IPS-18c (cell line): ENCODE measurements at regions not wholly inside any gene's neighbourhood (a gene's known extent, or its start where the extent isn't known, plus 50 kb on each side); places are given as distances from the start of the nearest gene placed in this dataset.
"Not testable (repeated sequence)": the region's sequence is repeated elsewhere in the genome, so short reads cannot be mapped to it uniquely, and the experiment has no call there.

Experiments used
- H3K4me3 ChIP-seq: 2 replicates; pipeline ENCODE4 v1.7.0; 2013; ENCODE audit warnings: low read depth, mild to moderate bottlenecking, low read length, moderate library complexity; ENCODE audit not compliant: insufficient read depth
- H3K9me3 ChIP-seq: one replicate; pipeline ENCODE4 v1.6.1; 2013; ENCODE audit warnings: mild to moderate bottlenecking, low read length, moderate library complexity; ENCODE audit not compliant: control insufficient read depth, insufficient read depth

GRCh38 chr2:144796936-144797335 is 277.0 kb upstream of the ZEB2 start:
- H3K9me3 ChIP-seq = no peaks in the 10 kb centered on the region

DNA sequence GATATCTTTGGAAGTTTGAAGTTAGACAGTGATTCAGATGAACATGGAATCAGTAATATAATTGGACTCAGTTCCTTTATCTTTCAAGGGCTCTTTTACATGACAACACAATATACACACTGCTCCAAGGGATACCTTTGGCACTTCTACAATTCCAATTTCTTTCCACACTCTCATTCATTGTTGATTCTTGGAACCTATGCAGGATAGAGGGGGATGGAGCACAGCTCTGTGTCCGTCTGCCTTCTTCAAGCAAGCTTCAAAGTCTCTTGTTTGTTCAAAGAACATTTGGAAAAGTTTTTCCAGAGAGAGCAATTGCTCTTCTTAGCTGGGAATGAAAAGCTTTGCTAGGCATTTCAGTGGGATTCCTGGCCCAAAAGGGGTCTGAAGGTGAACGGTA is 276.2 kb upstream of the ZEB2 start:
- Histone ChIP-seq H3K4me3 (no peak overlapping the region), H3K9me3 (no peaks in the 10 kb centered on the region)

More at GRCh38 chr2:144796936-144797335, 277.0 kb upstream of the ZEB2 start:
- H3K4me3 ChIP-seq = no peak overlapping the region

DNA sequence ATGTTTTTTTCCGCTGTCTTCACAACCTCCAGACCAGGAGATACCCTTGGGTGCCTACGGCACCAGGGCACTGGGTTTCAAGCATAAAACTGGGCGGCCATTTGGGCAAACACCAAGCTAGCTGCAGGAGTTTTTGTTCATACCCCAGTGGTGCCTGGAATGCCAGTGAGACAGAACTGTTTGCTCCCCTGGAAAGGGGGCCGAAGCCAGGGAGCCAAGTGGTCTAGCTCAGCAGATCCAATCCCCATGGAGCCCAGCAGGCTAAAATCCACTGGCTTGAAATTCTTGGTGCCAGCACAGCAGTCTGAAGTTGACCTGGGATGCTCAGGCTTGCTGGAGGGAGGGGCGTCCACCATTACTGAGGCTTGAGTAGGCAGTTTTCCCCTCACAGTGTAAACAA is 265.3 kb upstream of the ZEB2 start:
- no peaks in the 10 kb centered on the region for H3K9me3 ChIP-seq
- no peak overlapping the region; the same call in 1 of the 2 replicates for H3K4me3 ChIP-seq

DNA sequence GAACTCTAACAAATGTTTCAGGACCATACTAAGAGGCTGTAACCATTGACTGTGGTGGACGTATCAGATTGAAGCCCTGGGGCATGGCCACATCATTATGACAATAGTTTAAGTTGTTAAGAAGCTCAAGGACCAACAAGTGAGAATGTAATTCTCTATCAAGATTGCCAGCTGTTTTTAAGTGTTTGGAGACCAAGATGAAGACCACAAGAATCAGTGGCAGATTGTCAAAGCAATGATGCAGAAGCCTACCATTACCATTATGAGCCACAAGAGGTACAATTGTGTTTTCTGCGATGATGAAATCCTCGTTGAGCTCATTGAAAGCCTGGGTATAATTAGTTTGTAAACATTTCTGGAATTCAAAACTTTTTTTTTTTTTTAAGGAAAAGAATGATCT is 261.1 kb upstream of the ZEB2 start:
- Histone ChIP-seq H3K9me3 (no peaks in the 10 kb centered on the region), H3K4me3 (no peak overlapping the region)

- Histone ChIP-seq H3K9me3 (no peaks in the 10 kb centered on the region), H3K4me3 (no peak overlapping the region)
Observed at GRCh38 chr2:144776766-144777165, 256.8 kb upstream of the ZEB2 start.

DNA sequence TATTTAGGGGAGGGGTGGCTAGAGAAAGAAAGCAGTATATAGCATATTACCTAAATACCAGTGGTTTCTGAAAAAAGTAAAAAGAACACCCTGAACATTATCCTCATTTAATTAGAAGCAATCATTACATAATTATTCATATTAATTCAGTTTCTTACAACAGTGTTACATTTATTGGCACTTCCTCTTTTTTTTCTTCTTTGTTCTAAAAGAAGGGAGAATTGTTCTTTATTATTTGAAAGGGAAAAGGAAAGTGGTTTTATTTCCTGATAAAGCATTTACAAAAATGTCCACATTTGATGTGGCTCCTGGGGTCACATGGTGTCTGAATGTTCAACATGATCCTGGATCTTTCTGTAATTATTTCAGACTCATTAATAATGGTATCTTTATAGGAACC is 254.9 kb upstream of the ZEB2 start:
- Histone ChIP-seq H3K4me3 (no peak overlapping the region), H3K9me3 (no peaks in the 10 kb centered on the region)

GRCh38 chr2:144771348-144771747 is 251.4 kb upstream of the ZEB2 start:
- Histone ChIP-seq H3K4me3 (no peak overlapping the region), H3K9me3 (no peaks in the 10 kb centered on the region)

DNA sequence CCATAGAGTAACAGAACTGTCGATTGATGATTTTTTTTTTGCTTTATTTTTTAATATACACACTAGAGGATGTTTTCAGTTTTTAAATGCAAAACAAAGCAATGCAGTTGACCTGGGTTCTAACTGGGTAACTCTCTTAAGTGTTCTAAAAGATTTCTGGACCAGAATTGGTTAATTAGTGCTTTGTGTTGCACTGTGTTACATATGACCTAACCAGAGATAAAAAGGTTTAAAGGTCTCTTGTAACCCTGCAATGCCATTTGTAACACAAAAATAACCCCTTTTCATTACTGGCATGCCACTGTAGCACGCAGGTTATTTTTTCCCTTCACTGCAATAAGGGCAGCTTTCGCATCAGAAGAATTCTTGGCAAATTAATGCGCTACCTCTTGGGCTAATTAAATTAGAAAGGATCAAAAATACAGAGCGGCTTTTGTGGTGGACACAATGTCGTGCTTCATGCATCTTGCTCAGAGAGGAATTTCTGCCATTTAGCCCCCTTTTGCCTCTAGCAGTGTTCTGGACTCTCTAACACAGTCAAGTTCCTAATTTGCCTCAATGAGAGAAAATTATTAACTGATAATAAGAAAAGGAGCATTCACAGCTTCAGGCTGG is 250.8 kb upstream of the ZEB2 start:
- Histone ChIP-seq H3K9me3 (no peaks in the 10 kb centered on the region), H3K4me3 (no peak overlapping the region)

GRCh38 chr2:144760939-144761338 is 241.0 kb upstream of the ZEB2 start:
- not testable (repeated sequence) for H3K9me3 ChIP-seq, H3K4me3 ChIP-seq

DNA sequence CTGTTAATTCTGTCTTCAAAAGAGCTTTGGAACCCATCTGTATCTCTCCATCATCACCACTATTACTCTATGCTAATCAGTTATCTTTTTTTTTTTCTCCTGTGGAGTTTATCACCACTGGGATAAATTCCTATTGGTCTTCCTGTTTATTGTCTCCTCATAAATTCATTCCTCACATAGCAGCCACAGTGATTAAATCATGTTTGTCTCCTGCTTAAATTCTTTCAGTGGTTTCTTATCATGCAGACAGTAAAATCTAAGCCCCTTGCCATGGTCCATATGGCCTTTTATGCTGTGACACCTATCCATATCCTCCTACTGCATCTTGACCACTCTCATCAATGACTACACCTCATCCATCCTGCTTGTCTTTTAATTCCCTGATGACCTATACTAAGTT is 239.8 kb upstream of the ZEB2 start:
- no peak overlapping the region for H3K4me3 ChIP-seq
- H3K9me3 ChIP-seq = no peaks in the 10 kb centered on the region

DNA sequence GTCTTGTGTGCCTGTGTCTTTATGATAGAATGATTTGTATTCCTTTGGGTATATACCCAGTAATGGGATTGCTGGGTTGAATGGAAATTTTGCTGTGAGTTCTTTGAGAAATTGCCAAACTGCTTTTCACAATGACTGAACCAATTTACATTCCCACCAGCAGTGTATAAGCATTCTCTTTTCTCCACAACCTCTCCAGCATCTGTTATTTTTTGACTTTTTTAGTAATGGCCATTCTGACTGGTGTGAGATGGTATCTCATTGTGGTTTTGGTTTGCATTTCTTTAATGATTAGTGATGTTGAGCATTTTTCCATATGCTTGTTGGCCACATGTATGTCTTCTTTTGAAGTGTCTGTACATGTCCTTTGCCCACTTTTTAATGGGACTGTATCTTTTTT is 238.3 kb upstream of the ZEB2 start:
- H3K4me3 ChIP-seq, H3K9me3 ChIP-seq: not testable (repeated sequence)

GRCh38 chr2:144753416-144753815 is 233.5 kb upstream of the ZEB2 start:
- H3K9me3 ChIP-seq = no peaks in the 10 kb centered on the region
- no peak overlapping the region for H3K4me3 ChIP-seq

DNA sequence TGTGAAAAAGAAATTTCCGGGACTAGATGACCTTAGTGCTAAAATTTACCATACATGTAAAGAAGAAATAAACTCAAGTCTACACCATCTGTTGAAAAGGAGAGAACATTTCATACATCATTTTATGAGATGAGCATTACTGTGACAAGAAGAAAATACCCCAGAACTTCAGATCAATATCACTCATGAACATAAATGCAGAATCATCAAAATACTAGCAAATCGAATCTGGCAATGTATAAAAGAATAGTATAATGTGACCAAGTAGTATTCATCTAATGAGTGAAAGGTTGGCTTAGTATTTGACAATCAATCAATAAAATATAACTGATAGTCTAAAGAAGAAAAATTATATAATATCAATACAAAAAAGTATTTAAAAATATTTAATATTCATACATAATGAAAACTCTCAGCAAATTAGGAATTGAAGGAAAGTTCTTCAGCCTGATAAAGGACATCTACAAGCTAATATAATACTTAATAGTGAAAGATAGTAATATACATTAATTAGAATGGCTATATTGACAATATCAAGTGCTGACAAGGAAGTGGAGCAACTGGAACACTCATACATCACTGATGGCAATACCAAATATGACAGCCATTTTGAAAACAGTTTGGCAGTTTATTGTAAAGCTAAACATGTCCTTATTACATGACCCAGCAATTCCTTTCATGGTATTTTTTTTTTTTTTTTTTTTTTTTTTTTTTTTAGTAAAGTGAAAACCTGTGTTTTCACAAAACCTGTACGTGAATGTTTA is 231.4 kb upstream of the ZEB2 start:
- H3K4me3 ChIP-seq = no peak overlapping the region

DNA sequence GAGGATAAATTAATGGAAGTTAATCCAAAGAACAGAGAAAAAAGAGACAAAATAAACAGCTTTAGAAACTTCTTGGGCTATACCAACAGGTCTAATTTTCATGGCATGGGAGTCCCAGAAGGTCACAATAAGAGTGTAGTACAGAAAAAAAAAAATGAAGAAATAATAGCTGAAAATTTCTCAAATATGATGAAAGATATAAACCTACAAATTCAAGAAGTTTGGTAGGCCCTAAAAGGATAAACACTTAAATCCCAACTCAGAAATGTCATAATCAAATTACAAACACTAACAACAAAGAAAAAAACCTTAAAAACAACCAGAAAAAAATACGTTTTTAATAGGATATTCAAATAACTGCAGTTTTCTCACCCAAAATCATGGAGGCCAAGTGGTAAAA is 229.3 kb upstream of the ZEB2 start:
- peaks cover 8% of the 10 kb centered on the region for H3K9me3 ChIP-seq
- H3K4me3 ChIP-seq = no peak overlapping the region

More for the DNA sequence above, 231.4 kb upstream of the ZEB2 start:
- H3K9me3 ChIP-seq = peaks cover 4% of the 10 kb centered on the region

DNA sequence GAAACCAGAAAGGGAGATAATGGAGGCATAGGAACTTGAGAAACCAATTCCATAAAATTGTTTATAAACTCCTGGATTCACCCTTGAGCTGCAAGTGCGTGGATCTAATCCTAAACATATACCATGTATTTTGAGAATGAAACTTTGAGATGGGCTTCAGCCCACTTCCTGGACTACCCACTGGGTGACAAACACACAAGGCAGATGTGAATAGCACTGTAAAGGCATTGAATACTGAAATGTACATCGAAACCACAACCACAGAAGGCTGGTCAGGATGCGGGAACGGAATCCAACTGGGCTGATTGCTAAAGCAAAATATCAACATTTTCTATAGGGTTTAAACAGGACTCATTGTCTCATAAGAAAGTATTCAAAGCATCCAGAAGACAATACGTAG is 228.5 kb upstream of the ZEB2 start:
- peaks cover 8% of the 10 kb centered on the region for H3K9me3 ChIP-seq
- no peak overlapping the region for H3K4me3 ChIP-seq

- Histone ChIP-seq H3K4me3 (no peak overlapping the region), H3K9me3 (peaks cover 8% of the 10 kb centered on the region)
Observed at GRCh38 chr2:144747571-144747970, 227.7 kb upstream of the ZEB2 start.

DNA sequence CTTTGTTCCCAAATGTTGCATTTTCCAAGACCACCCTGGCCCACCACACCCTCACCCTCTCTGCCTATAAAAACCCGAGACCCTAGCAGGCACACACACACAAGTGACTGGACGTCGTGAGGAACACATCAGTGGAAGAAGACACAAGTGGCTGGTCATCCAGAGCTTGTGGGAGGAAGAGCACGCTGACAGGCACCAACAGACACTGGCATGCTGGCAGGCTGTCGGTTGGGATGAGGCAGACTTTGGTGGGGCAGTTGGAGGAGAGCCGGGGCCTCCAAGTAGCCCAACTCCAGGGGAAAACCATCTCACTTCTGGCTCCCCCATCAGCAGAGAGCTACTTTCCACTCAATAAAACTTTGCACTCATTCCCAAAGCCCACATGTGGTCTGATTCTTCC is 225.5 kb upstream of the ZEB2 start:
- peaks cover 8% of the 10 kb centered on the region for H3K9me3 ChIP-seq
- no peak overlapping the region for H3K4me3 ChIP-seq

DNA sequence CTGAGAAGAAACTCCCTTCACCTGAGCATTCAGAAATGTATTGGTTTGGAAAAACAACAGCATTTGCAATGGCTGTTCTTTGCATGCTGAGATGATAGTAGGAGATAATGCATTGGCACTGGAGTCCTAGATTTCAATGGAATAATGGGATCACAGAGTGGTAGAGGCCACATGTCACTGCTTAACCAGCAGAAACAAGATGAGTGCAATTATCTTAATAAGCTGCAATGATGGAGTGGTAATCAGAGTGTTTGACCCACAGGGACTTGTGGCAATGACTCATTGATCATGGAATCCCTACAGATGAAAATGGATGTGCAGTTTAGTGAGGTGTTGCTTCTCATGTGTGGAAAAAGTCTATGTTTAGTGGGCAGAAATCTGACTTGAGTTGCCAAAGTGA is 218.8 kb upstream of the ZEB2 start:
- H3K9me3 ChIP-seq = no peaks in the 10 kb centered on the region

GRCh38 chr2:144730711-144731110 is 210.8 kb upstream of the ZEB2 start:
- H3K4me3 ChIP-seq = no peak overlapping the region
- H3K9me3 ChIP-seq = no peaks in the 10 kb centered on the region

More for the DNA sequence above, 218.8 kb upstream of the ZEB2 start:
- no peak overlapping the region for H3K4me3 ChIP-seq
